Activated B cell treated with CpG ODN at 0.5 μM for 24 hours (primary cell): ENCODE measurements at regions not wholly inside any gene's neighbourhood (a gene's known extent, or its start where the extent isn't known, plus 50 kb on each side); places are given as distances from the start of the nearest gene placed in this dataset.

ENCODE experiments used
- ATAC-seq: fragments of 200-7000 bp; cut with Tn5 transposase; one replicate; pipeline ENCODE4 v1.10.0; 2021; ENCODE audit warnings: low read depth, mild to moderate bottlenecking, moderate library complexity
- CTCF ChIA-PET: fragments of 350-600 bp; sonication (Branson Sonifier 250); formaldehyde crosslinking; loops from one replicate; lab custom pipeline; 2021; ENCODE audit warnings: antibody characterized with exemption; lab: Charles Lee
- POLR2A ChIA-PET: fragments of 350-600 bp; sonication (Branson Sonifier 250); formaldehyde crosslinking; loops from one replicate; lab custom pipeline; 2021; ENCODE audit warnings: antibody characterized with exemption; lab: Charles Lee
- DNase-seq: peaks from one replicate; pipeline ENCODE4 v3.0.0; 2022
- H3K27ac Mint-ChIP-seq: one replicate; pipeline ENCODE4 v1.8.0; 2020; ENCODE audit warnings: mixed read lengths
- H3K27me3 Mint-ChIP-seq: one replicate; pipeline ENCODE4 v1.8.0; 2021; ENCODE audit warnings: mixed read lengths
- H3K36me3 Mint-ChIP-seq: one replicate; pipeline ENCODE4 v1.8.0; 2021; ENCODE audit warnings: low read depth, mixed read lengths
- H3K4me1 Mint-ChIP-seq: one replicate; pipeline ENCODE4 v1.8.0; 2021; ENCODE audit warnings: mixed read lengths
- H3K4me3 Mint-ChIP-seq: one replicate; pipeline ENCODE4 v1.8.0; 2020; ENCODE audit warnings: mild to moderate bottlenecking, mixed read lengths
- H3K9me3 Mint-ChIP-seq: one replicate; pipeline ENCODE4 v1.8.0; 2020; ENCODE audit warnings: mixed read lengths
- CTCF ChIP-seq: fragments of 200-600 bp; IDR thresholded peaks from one replicate; pipeline ENCODE4 v1.8.0; 2022; ENCODE audit warnings: antibody characterized with exemption, mild to moderate bottlenecking
- intact Hi-C: fragments of 100-400 bp; cut with micrococcal nuclease; formaldehyde crosslinking; loops from one replicate; pipeline ENCODE4 v1.15.1; 2024

- ChIA-PET POLR2A (no interaction called here), CTCF (interaction anchor here (0.7 kb wide), 1 partner anchor 173 kb away, joined by 3 read pairs; no protein-coding TSS in a partner anchor)
- no peak for TF ChIP-seq CTCF
- Mint-ChIP-seq H3K4me3 (no peak overlapping the region), H3K9me3 (no peaks in the 10 kb centered on the region), H3K27ac (no peak overlapping the region), H3K36me3 (no peaks in the 10 kb centered on the region), H3K4me1 (no peaks in the 10 kb centered on the region), H3K27me3 (no peaks in the 10 kb centered on the region)
- DNase-seq: no peak
- intact Hi-C loops: loop anchor here (5.0 kb wide), 1 partner anchor 173 kb away; no protein-coding TSS in a partner anchor
- ATAC-seq: peak; percentile 31
These were observed 210.0 kb downstream of the B3GLCT start for GRCh38 chr13:31409678-31410356.

- H3K4me3 Mint-ChIP-seq: no peak overlapping the region
These were observed 213.7 kb downstream of the B3GLCT start for GRCh38 chr13:31413516-31413915.

GRCh38 chr13:31416066-31416465 lies 216.3 kb downstream of the B3GLCT start:
- no peaks in the 10 kb centered on the region for H3K27me3 Mint-ChIP-seq
- H3K27ac Mint-ChIP-seq: no peak overlapping the region
- DNase-seq: no peak
- no peak overlapping the region for H3K4me3 Mint-ChIP-seq
- ChIA-PET CTCF (no interaction called here), POLR2A (no interaction called here)
- H3K9me3 Mint-ChIP-seq: no peaks in the 10 kb centered on the region
- no peak for ATAC-seq
- no peaks in the 10 kb centered on the region for H3K4me1 Mint-ChIP-seq
- TF ChIP-seq CTCF: no peak
- H3K36me3 Mint-ChIP-seq: no peaks in the 10 kb centered on the region
- intact Hi-C loops: no loop called here

More at GRCh38 chr13:31413516-31413915, 213.7 kb downstream of the B3GLCT start:
- DNase-seq: no peak
- no peak for TF ChIP-seq CTCF
- intact Hi-C loops: no loop called here
- H3K27me3 Mint-ChIP-seq: no peaks in the 10 kb centered on the region
- POLR2A ChIA-PET: no interaction called here
- H3K27ac Mint-ChIP-seq: no peak overlapping the region
- no peaks in the 10 kb centered on the region for H3K4me1 Mint-ChIP-seq
- CTCF ChIA-PET: no interaction called here
- H3K9me3 Mint-ChIP-seq: no peaks in the 10 kb centered on the region
- no peaks in the 10 kb centered on the region for H3K36me3 Mint-ChIP-seq
- no peak for ATAC-seq

GRCh38 chr13:31418186-31418585 lies 218.4 kb downstream of the B3GLCT start:
- no peak overlapping the region for H3K4me3 Mint-ChIP-seq
- intact Hi-C loops: no loop called here
- ATAC-seq: no peak
- H3K27me3 Mint-ChIP-seq: no peaks in the 10 kb centered on the region
- ChIA-PET CTCF (no interaction called here), POLR2A (no interaction called here)
- no peaks in the 10 kb centered on the region for H3K9me3 Mint-ChIP-seq
- no peak for DNase-seq
- no peaks in the 10 kb centered on the region for H3K4me1 Mint-ChIP-seq
- H3K36me3 Mint-ChIP-seq: no peaks in the 10 kb centered on the region
- no peak overlapping the region for H3K27ac Mint-ChIP-seq
- no peak for TF ChIP-seq CTCF

- H3K27ac Mint-ChIP-seq: no peak overlapping the region
- ChIA-PET CTCF (interaction anchor here (2.1 kb wide), 1 partner anchor 185 kb away, joined by 5 read pairs; no protein-coding TSS in a partner anchor), POLR2A (no interaction called here)
- TF ChIP-seq CTCF: no peak
- no peaks in the 10 kb centered on the region for H3K36me3 Mint-ChIP-seq
- no peaks in the 10 kb centered on the region for H3K9me3 Mint-ChIP-seq
- H3K4me3 Mint-ChIP-seq: no peak overlapping the region
- H3K4me1 Mint-ChIP-seq: no peaks in the 10 kb centered on the region
- ATAC-seq (no peak), DNase-seq (no peak)
- no peaks in the 10 kb centered on the region for H3K27me3 Mint-ChIP-seq
- intact Hi-C loops: no loop called here
These were observed 222.0 kb downstream of the B3GLCT start for GRCh38 chr13:31421756-31422155.
